A204.1 (cell line): ENCODE measurements at regions not wholly inside any gene's neighbourhood (a gene's known extent, or its start where the extent isn't known, plus 50 kb on each side); places are given as distances from the start of the nearest gene placed in this dataset.
"Not testable (repeated sequence)": the region's sequence is repeated elsewhere in the genome, so short reads cannot be mapped to it uniquely, and the experiment has no call there.

Experiments used
- FAIRE-seq: peaks from 2 replicates; lab custom pipeline; 2012; peaks lifted over from hg19 to GRCh38; lab: Jason Lieb, UNC

GRCh38 chr2:4869154-4869553 lies 823.0 kb upstream of the SOX11 start:
- FAIRE-seq = no peak

GRCh38 chr2:4873364-4873763 lies 818.8 kb upstream of the SOX11 start:
- FAIRE-seq = no peak

- FAIRE-seq = no peak
Observed at GRCh38 chr2:4873876-4874593, 818.1 kb upstream of the SOX11 start.

GRCh38 chr2:4882421-4882820 lies 809.8 kb upstream of the SOX11 start:
- FAIRE-seq = no peak

- no peak for FAIRE-seq
Observed at GRCh38 chr2:4882941-4883340, 809.2 kb upstream of the SOX11 start.

GRCh38 chr2:4883375-4883774 lies 808.8 kb upstream of the SOX11 start:
- no peak for FAIRE-seq

- no peak for FAIRE-seq
Observed at GRCh38 chr2:4884117-4884571, 808.0 kb upstream of the SOX11 start.

- no peak for FAIRE-seq
Observed at GRCh38 chr2:4891394-4891793, 800.8 kb upstream of the SOX11 start.

- FAIRE-seq = no peak
Observed at GRCh38 chr2:4895371-4895770, 796.8 kb upstream of the SOX11 start.

- FAIRE-seq = no peak
Observed at GRCh38 chr2:4898706-4899105, 793.5 kb upstream of the SOX11 start.

GRCh38 chr2:4900242-4900641 lies 791.9 kb upstream of the SOX11 start:
- FAIRE-seq = no peak

GRCh38 chr2:4900861-4901770 lies 791.1 kb upstream of the SOX11 start:
- FAIRE-seq = no peak

GRCh38 chr2:4903656-4904348 lies 788.4 kb upstream of the SOX11 start:
- FAIRE-seq = no peak

GRCh38 chr2:4908461-4908860 lies 783.7 kb upstream of the SOX11 start:
- FAIRE-seq = no peak

GRCh38 chr2:4909346-4910009 lies 782.7 kb upstream of the SOX11 start:
- no peak for FAIRE-seq

- FAIRE-seq = no peak
Observed at GRCh38 chr2:4914036-4914435, 778.1 kb upstream of the SOX11 start.

- FAIRE-seq = no peak
Observed at GRCh38 chr2:4914551-4914950, 777.6 kb upstream of the SOX11 start.

- no peak for FAIRE-seq
Observed at GRCh38 chr2:4915357-4915756, 776.8 kb upstream of the SOX11 start.

- no peak for FAIRE-seq
Observed at GRCh38 chr2:4916094-4916493, 776.1 kb upstream of the SOX11 start.

- no peak for FAIRE-seq
Observed at GRCh38 chr2:4930704-4931103, 761.5 kb upstream of the SOX11 start.

GRCh38 chr2:4931721-4932365 lies 760.3 kb upstream of the SOX11 start:
- FAIRE-seq = no peak

- not testable (repeated sequence) for FAIRE-seq
Observed at GRCh38 chr2:4935291-4935690, 756.9 kb upstream of the SOX11 start.
